Fibroblast of lung (primary cell): ENCODE measurements at regions not wholly inside any gene's neighbourhood (a gene's known extent, or its start where the extent isn't known, plus 50 kb on each side); places are given as distances from the start of the nearest gene placed in this dataset.

Experiments
- EZH2 ChIP-seq: IDR thresholded peaks from 2 replicates; pipeline ENCODE4 v1.5.1; 2012; ENCODE audit warnings: low read length, control low read depth, mild to moderate bottlenecking; ENCODE audit errors: missing control alignments
- TF ChIP-seq, protein P1 (sequence below), 2 donors: IDR thresholded peaks in 1 of 2; conservative IDR thresholded peaks in 1 of 2; 1 replicate in 1 of 2; 2 replicates in 1 of 2; pipeline ENCODE4 v1.5.1; 2011 to 2012; ENCODE audit warnings: low read length in 2 of 2, control low read depth in 1 of 2, inconsistent platforms in 1 of 2, low read depth in 1 of 2, mild to moderate bottlenecking in 1 of 2

- TF ChIP-seq, protein P1, sequence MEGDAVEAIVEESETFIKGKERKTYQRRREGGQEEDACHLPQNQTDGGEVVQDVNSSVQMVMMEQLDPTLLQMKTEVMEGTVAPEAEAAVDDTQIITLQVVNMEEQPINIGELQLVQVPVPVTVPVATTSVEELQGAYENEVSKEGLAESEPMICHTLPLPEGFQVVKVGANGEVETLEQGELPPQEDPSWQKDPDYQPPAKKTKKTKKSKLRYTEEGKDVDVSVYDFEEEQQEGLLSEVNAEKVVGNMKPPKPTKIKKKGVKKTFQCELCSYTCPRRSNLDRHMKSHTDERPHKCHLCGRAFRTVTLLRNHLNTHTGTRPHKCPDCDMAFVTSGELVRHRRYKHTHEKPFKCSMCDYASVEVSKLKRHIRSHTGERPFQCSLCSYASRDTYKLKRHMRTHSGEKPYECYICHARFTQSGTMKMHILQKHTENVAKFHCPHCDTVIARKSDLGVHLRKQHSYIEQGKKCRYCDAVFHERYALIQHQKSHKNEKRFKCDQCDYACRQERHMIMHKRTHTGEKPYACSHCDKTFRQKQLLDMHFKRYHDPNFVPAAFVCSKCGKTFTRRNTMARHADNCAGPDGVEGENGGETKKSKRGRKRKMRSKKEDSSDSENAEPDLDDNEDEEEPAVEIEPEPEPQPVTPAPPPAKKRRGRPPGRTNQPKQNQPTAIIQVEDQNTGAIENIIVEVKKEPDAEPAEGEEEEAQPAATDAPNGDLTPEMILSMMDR (conservative IDR thresholded peaks at IDR 0.05 in 1 of 2, IDR thresholded peaks at IDR 0.05 in 1 of 2; ENCODE audit: low read depth in 1 of 2, low read length in 2 of 2): no peak
- TF ChIP-seq EZH2: no peak
These were observed 360.3 kb upstream of the ERCC4 start for GRCh38 chr16:13559624-13560023.
